ENCODE measurements at regions not wholly inside any gene's neighbourhood (a gene's known extent, or its start where the extent isn't known, plus 50 kb on each side); places are given as distances from the start of the nearest gene placed in this dataset.

DNA sequence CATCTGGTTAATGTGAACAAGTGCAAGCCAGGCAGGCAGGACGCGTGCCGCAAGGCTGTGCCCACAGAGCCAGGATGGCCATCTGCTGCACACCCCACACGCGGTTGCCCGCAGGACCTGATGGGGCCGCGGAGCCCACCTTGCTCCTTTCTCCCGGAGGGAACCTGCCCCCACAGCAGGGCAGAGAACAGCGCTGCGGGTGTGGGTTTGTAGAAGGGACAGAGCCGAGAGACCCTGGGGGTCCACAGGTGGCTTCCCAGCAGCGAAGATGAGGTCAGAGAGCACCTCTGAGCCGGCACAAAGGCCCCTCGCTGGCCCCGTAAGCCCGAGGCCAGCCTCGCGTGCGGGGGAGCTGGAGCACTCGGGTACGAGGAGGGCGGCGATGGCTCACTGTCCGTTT, 460.8 kb upstream of the SALL3 start:
- no peak for DNase-seq (ENCODE audit: low read depth)
- no peaks in the 10 kb centered on the region for H3K9me3 ChIP-seq (ENCODE audit: control insufficient read depth, low read length)

DNA sequence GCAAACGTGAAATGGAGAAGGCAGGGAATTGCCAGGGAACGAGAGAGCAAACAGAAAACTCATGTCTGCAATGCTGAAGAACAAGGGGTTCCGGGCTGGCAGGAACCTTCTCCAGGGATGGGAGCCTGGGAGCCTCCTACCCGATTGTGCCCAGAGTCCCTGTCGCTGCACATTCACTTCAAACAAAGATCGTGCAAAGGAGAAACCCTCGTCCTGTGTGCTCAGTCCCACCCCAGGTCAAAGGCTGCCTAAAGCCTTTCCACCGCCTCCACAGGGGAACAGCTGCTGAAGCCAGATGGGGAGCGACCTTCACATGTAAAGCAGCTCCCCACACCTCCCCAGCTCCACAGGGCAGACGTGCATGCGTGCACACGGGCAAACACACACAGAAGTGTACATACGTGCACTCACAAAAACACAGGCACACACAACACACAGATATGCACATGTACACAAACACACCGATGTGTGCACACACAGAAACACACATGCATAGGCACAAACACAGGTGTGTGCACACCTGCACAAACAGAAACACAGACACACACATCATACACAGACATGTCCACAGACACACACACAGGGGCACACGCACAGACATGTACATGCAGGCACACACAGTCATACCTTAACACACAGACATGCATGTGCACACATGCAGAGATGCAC, 460.1 kb upstream of the SALL3 start:
- Histone ChIP-seq H3K36me3 (ENCODE audit: control insufficient read depth, insufficient read depth, low read length, severe bottlenecking) (no peaks in the 10 kb centered on the region), H3K4me1 (ENCODE audit: control insufficient read depth, insufficient read depth, low read length) (no peaks in the 10 kb centered on the region), H3K9ac (ENCODE audit: low read length) (no peak overlapping the region), H3K27me3 (replicated peaks; ENCODE audit: control insufficient read depth, insufficient read depth, low read length) (no peaks in the 10 kb centered on the region), H3K9me3 (ENCODE audit: control insufficient read depth, low read length) (no peaks in the 10 kb centered on the region), H3K4me3 (ENCODE audit: low read length) (no peak overlapping the region)
- DNase-seq (ENCODE audit: low read depth): no peak

More for the DNA sequence above, 460.8 kb upstream of the SALL3 start:
- Histone ChIP-seq H3K4me1 (ENCODE audit: control insufficient read depth, insufficient read depth, low read length) (no peaks in the 10 kb centered on the region), H3K4me3 (ENCODE audit: low read length) (no peak overlapping the region), H3K27me3 (replicated peaks; ENCODE audit: control insufficient read depth, insufficient read depth, low read length) (no peaks in the 10 kb centered on the region), H3K9ac (ENCODE audit: low read length) (no peak overlapping the region), H3K36me3 (ENCODE audit: control insufficient read depth, insufficient read depth, low read length, severe bottlenecking) (no peaks in the 10 kb centered on the region)

DNA sequence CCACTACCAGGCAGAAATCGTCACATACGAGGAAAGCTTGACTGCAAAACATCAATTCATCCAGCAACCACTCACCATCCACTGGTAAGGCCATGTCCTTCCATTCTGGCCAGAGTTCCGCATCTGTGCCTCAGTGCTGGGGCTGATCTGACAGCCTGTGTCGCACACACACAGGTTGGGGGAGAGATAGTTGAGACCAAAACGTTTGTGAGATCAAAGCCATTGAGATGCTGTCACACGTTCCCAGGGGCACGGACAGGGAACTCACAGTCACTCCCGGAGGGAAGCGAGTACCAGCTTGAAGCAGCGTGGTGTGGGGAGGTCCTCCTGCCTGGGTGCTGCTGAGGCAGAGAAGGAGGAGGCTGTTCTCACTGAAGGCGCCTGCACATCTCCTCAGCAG, 458.5 kb upstream of the SALL3 start:
- DNase-seq (ENCODE audit: low read depth): no peak
- H3K9me3 ChIP-seq (ENCODE audit: control insufficient read depth, low read length): peaks cover 3% of the 10 kb centered on the region
- no peaks in the 10 kb centered on the region for H3K27me3 ChIP-seq (replicated peaks; ENCODE audit: control insufficient read depth, insufficient read depth, low read length)
- H3K9ac ChIP-seq (ENCODE audit: low read length): no peak overlapping the region
- no peak overlapping the region for H3K4me3 ChIP-seq (ENCODE audit: low read length)
- no peaks in the 10 kb centered on the region for H3K36me3 ChIP-seq (ENCODE audit: control insufficient read depth, insufficient read depth, low read length, severe bottlenecking)
- no peaks in the 10 kb centered on the region for H3K4me1 ChIP-seq (ENCODE audit: control insufficient read depth, insufficient read depth, low read length)

DNA sequence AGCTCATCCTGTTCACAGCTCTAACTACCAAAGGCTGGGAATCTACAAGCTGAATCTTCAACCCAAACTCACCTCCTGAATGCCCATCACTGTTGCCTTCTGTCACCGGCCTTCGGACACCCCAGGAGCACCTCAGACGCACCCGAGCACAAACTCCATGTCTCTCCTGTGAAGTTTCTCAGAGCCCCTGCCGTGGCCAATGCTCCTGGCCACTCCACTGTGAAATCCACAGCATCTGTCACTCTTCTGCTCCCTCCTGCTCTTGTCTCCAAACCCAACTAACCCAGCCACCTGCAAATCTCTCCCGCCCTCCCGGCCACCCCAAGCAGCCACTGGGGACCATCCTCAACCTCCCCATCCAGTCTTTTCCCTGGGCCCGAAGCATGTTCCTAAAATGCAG, 457.9 kb upstream of the SALL3 start:
- H3K9me3 ChIP-seq (ENCODE audit: control insufficient read depth, low read length): peaks cover 3% of the 10 kb centered on the region
- H3K4me3 ChIP-seq (ENCODE audit: low read length): no peak overlapping the region
- no peak overlapping the region for H3K9ac ChIP-seq (ENCODE audit: low read length)
- no peak for DNase-seq (ENCODE audit: low read depth)
- no peaks in the 10 kb centered on the region for H3K4me1 ChIP-seq (ENCODE audit: control insufficient read depth, insufficient read depth, low read length)
- no peaks in the 10 kb centered on the region for H3K36me3 ChIP-seq (ENCODE audit: control insufficient read depth, insufficient read depth, low read length, severe bottlenecking)
- no peaks in the 10 kb centered on the region for H3K27me3 ChIP-seq (replicated peaks; ENCODE audit: control insufficient read depth, insufficient read depth, low read length)

DNA sequence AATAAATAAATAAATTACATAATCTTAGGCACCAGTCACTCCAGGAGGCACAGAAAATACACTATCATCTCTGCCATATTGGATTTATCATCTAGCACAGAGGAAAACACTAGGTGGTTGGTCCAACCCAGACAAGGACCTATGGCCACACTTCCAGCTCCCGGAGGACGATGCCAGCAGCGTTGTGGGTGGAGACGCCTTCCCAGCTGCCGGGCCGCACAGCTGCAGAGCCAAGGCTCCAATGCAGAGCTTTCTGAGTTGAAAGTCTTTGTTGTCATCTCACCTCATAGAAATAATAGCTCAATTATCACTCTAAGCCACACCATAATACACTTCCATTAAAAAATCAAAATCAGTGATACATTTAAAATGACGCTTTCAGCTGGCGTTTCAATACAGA, 457.1 kb upstream of the SALL3 start:
- no peak for DNase-seq (ENCODE audit: low read depth)
- no peak overlapping the region for H3K9ac ChIP-seq (ENCODE audit: low read length)
- no peaks in the 10 kb centered on the region for H3K27me3 ChIP-seq (replicated peaks; ENCODE audit: control insufficient read depth, insufficient read depth, low read length)
- peaks cover 3% of the 10 kb centered on the region for H3K9me3 ChIP-seq (ENCODE audit: control insufficient read depth, low read length)
- no peaks in the 10 kb centered on the region for H3K36me3 ChIP-seq (ENCODE audit: control insufficient read depth, insufficient read depth, low read length, severe bottlenecking)
- no peak overlapping the region for H3K4me3 ChIP-seq (ENCODE audit: low read length)
- no peaks in the 10 kb centered on the region for H3K4me1 ChIP-seq (ENCODE audit: control insufficient read depth, insufficient read depth, low read length)

DNA sequence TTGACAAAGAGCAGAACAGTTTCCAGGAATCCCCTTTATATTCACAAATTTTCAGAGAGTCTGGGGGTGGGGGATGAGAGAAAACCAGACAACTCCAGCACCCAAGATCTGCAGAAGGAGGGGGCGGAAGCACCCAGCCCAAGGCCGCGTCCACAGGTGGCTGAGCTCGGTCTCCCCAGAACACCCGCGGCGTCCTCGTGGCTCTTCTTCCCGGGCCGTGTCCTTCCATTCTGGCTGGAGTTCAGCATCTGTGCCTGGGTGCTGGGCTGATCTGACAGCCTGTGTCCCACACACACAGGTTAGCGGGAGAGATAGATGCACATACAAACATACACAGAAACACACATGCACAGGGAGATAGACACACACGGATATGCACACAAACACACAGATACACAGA, 455.8 kb upstream of the SALL3 start:
- H3K9ac ChIP-seq (ENCODE audit: low read length): no peak overlapping the region
- peaks cover 3% of the 10 kb centered on the region for H3K9me3 ChIP-seq (ENCODE audit: control insufficient read depth, low read length)
- no peak overlapping the region for H3K4me3 ChIP-seq (ENCODE audit: low read length)
- H3K36me3 ChIP-seq (ENCODE audit: control insufficient read depth, insufficient read depth, low read length, severe bottlenecking): no peaks in the 10 kb centered on the region
- no peaks in the 10 kb centered on the region for H3K4me1 ChIP-seq (ENCODE audit: control insufficient read depth, insufficient read depth, low read length)
- H3K27me3 ChIP-seq (replicated peaks; ENCODE audit: control insufficient read depth, insufficient read depth, low read length): no peaks in the 10 kb centered on the region
- DNase-seq (ENCODE audit: low read depth): no peak

DNA sequence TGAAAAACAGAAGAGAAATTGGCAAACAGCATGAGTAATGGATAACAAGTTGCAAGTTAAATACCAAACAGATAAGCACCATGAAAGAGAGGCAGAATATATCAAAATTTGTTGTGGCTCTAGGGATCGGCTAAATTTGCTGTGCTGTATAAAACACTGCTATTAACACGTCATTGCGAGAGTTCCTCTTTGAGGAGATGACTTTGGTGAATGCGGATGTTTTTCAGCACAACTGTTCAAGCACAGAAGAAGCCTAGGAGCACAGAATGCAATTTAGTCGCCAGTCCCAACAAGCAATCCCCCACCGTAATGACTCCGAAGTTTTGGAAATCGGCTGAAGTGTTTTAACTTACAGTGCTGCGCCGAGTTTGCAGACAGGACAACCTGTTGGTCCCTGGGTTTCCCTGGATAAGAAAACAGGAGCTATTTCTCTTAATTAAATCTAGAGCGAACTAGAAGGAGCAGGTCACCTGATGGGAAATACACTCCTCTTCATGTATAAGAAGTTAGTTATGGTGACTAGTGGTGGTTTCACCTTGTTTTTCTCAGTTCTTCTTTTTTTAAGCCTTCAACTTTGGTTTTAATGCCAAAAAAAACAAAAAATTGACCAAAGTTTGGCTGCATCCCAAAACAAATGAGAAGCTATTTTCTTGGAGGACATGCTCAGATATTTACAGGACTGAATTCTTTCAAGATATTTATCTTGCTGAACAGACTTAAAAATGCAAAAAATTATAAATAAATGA, 454.1 kb upstream of the SALL3 start:
- Histone ChIP-seq H3K9ac (ENCODE audit: low read length) (no peak overlapping the region), H3K4me1 (ENCODE audit: control insufficient read depth, insufficient read depth, low read length) (no peaks in the 10 kb centered on the region), H3K27me3 (replicated peaks; ENCODE audit: control insufficient read depth, insufficient read depth, low read length) (no peaks in the 10 kb centered on the region), H3K9me3 (ENCODE audit: control insufficient read depth, low read length) (peaks cover 3% of the 10 kb centered on the region), H3K36me3 (ENCODE audit: control insufficient read depth, insufficient read depth, low read length, severe bottlenecking) (no peaks in the 10 kb centered on the region), H3K4me3 (ENCODE audit: low read length) (no peak overlapping the region)
- no peak for DNase-seq (ENCODE audit: low read depth)

DNA sequence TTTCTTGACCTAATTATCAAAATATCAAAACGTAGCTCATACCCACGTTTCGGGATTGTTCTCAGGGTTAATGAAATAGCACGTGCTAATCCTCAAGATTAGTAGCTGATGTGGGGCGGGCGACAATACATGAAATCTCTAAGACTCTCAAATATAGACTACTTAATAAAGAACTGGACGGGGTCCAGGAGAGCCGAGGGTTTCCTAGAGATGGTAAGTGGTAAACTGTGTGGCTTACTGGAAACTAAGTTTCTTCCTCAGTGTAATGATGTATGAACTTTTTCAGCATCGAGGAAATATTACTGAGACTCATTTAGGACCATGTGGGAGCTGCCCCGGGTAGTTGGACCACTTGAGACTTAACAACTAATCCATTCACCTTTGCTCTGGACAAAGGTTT, 453.3 kb upstream of the SALL3 start:
- peaks cover 3% of the 10 kb centered on the region for H3K9me3 ChIP-seq (ENCODE audit: control insufficient read depth, low read length)
- H3K27me3 ChIP-seq (replicated peaks; ENCODE audit: control insufficient read depth, insufficient read depth, low read length): no peaks in the 10 kb centered on the region
- no peak overlapping the region for H3K4me3 ChIP-seq (ENCODE audit: low read length)
- no peaks in the 10 kb centered on the region for H3K36me3 ChIP-seq (ENCODE audit: control insufficient read depth, insufficient read depth, low read length, severe bottlenecking)
- no peak overlapping the region for H3K9ac ChIP-seq (ENCODE audit: low read length)
- H3K4me1 ChIP-seq (ENCODE audit: control insufficient read depth, insufficient read depth, low read length): no peaks in the 10 kb centered on the region
- no peak for DNase-seq (ENCODE audit: low read depth)

DNA sequence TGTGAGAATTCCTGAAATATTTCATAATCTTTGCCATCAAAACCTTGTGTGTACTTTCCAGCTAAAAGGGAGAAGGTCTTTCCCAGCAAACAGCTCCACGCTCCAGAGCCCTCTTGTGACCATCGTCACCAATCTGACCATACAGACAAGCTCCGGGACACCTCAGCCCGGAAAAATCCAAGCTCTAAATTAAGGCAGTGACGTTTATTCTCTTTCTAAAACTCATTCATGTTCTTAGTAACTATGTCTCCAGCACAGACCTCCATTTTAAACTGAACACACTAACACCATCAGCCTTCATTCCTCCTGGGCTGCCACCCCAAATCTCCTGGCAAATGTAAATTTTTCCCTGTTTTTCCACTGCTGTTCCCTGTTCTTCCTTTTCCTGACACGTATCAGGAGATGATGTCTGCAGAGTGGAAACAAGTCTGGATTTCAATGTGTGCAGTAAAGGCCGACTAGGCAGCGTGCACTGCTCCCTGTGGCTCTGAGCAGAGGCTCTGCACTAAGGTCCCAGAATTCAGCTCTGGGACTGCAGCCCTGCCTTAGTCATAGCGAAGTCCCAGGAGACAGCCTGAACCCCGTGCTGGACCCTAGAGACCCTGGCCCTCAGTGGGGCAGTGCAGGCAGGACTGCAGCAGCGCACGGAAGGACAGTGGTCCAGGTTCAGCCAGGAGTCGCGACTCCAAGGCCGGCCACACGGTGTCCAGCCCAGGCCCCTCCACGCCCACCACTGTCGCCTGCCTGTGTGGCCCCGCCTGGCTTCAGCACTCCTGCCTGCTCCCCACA, 452.5 kb upstream of the SALL3 start:
- Histone ChIP-seq H3K4me3 (ENCODE audit: low read length) (no peak overlapping the region), H3K36me3 (ENCODE audit: control insufficient read depth, insufficient read depth, low read length, severe bottlenecking) (no peaks in the 10 kb centered on the region), H3K4me1 (ENCODE audit: control insufficient read depth, insufficient read depth, low read length) (no peaks in the 10 kb centered on the region), H3K27me3 (replicated peaks; ENCODE audit: control insufficient read depth, insufficient read depth, low read length) (no peaks in the 10 kb centered on the region), H3K9me3 (ENCODE audit: control insufficient read depth, low read length) (peaks cover 3% of the 10 kb centered on the region), H3K9ac (ENCODE audit: low read length) (no peak overlapping the region)
- DNase-seq (ENCODE audit: low read depth): no peak

DNA sequence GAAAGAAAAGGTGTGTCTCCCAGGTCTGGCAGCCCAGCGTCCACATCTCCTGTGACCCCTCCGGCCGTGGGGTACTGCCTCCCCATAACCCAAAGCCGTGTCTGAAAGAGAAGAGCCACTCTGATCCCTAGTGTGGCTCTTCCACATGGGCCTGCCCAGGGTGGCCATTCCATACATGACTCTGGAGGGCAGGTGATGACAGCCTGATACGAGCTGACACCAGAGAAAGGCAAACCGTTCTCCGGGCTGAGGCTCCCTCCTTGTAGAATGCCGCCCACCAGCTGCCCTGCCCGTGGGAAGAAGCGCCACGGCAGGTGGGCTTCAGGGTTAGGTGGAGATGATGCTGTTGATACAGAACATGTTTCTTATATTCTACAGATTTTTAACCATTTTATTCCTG, 451.6 kb upstream of the SALL3 start:
- no peaks in the 10 kb centered on the region for H3K36me3 ChIP-seq (ENCODE audit: control insufficient read depth, insufficient read depth, low read length, severe bottlenecking)
- no peaks in the 10 kb centered on the region for H3K27me3 ChIP-seq (replicated peaks; ENCODE audit: control insufficient read depth, insufficient read depth, low read length)
- peaks cover 3% of the 10 kb centered on the region for H3K9me3 ChIP-seq (ENCODE audit: control insufficient read depth, low read length)
- no peaks in the 10 kb centered on the region for H3K4me1 ChIP-seq (ENCODE audit: control insufficient read depth, insufficient read depth, low read length)
- DNase-seq (ENCODE audit: low read depth): no peak
- H3K4me3 ChIP-seq (ENCODE audit: low read length): no peak overlapping the region
- no peak overlapping the region for H3K9ac ChIP-seq (ENCODE audit: low read length)

DNA sequence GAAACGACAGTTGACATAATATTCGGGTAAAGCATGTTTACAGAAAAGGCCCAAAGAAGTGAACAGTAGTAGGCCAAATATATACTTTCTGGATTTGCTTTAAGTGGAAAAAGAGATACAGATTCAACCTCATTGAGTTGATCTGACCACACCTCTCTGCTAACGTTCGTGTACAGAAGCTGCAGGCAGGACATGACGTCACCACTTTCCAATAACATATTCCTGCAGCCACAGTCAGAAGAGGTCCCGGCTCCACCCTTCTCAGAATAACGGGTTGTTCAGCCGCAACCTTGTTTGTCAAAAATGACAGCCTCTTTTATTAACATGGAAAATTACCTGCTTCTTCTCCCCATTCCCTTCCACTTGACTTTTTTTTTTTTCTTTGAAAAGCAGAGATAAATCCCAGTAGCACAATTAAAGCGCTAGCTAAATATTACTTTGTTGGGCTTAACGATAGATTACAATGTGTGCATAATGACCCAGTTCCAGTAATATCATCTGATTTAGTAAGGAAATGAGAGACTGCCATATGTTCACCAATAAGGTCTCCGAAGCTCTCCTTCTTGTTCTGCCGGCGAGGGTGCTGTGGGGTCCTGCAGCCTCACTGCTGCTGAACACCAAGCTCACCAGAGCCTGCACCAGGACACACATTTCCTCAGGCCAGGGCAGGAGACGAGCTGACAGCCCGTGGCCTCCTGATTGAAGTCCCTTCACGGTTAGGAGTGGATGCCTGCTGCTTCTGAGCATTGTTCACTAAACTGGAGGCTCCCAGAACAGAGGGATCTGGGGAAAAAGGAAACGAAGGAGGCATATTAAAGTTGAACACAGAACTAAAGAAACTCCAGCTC, 451.0 kb upstream of the SALL3 start:
- no peak overlapping the region for H3K4me3 ChIP-seq (ENCODE audit: low read length)
- no peak for DNase-seq (ENCODE audit: low read depth)
- H3K4me1 ChIP-seq (ENCODE audit: control insufficient read depth, insufficient read depth, low read length): no peaks in the 10 kb centered on the region
- H3K9ac ChIP-seq (ENCODE audit: low read length): no peak overlapping the region
- peaks cover 3% of the 10 kb centered on the region for H3K9me3 ChIP-seq (ENCODE audit: control insufficient read depth, low read length)
- no peaks in the 10 kb centered on the region for H3K36me3 ChIP-seq (ENCODE audit: control insufficient read depth, insufficient read depth, low read length, severe bottlenecking)
- no peaks in the 10 kb centered on the region for H3K27me3 ChIP-seq (replicated peaks; ENCODE audit: control insufficient read depth, insufficient read depth, low read length)
